KMS-11 (cell line): ENCODE measurements at regions not wholly inside any gene's neighbourhood (a gene's known extent, or its start where the extent isn't known, plus 50 kb on each side); places are given as distances from the start of the nearest gene placed in this dataset.

Experiments used
- H2AFZ ChIP-seq: fragments of 200-600 bp; sonication (generic); 2 replicates; pipeline ENCODE4 v1.6.1; 2016; ENCODE audit warnings: antibody characterized with exemption, mixed run types, low read depth
- H3K27ac ChIP-seq: fragments of 200-600 bp; sonication (generic); 2 replicates; pipeline ENCODE4 v1.6.1; 2016; ENCODE audit warnings: mild to moderate bottlenecking, mixed run types
- H3K27me3 ChIP-seq: fragments of 200-600 bp; sonication (generic); 2 replicates; pipeline ENCODE4 v1.6.1; 2017; ENCODE audit warnings: mild to moderate bottlenecking, low read depth, mixed run types, moderate library complexity; ENCODE audit not compliant: insufficient read depth
- H3K36me3 ChIP-seq: fragments of 200-600 bp; sonication (generic); 2 replicates; pipeline ENCODE4 v1.6.1; 2017; ENCODE audit warnings: mild to moderate bottlenecking, mixed run types; ENCODE audit not compliant: insufficient read depth
- H3K4me1 ChIP-seq: fragments of 200-600 bp; sonication (generic); 2 replicates; pipeline ENCODE4 v1.6.1; 2016; ENCODE audit warnings: mild to moderate bottlenecking, low read depth, mixed run types; ENCODE audit not compliant: poor library complexity, severe bottlenecking
- H3K4me2 ChIP-seq: fragments of 200-600 bp; sonication (generic); 2 replicates; pipeline ENCODE4 v1.7.0; 2016; ENCODE audit warnings: mild to moderate bottlenecking, mixed run types
- H3K4me3 ChIP-seq: fragments of 200-600 bp; sonication (generic); IDR thresholded peaks from 2 replicates; pipeline ENCODE4 v1.6.1; 2017; ENCODE audit warnings: low read depth, low read length, mixed read lengths; ENCODE audit not compliant: insufficient read depth
- H3K79me2 ChIP-seq: fragments of 200-600 bp; sonication (generic); 2 replicates; pipeline ENCODE4 v1.6.1; 2016; ENCODE audit warnings: low read depth, mixed run types; ENCODE audit not compliant: insufficient read depth
- H3K9ac ChIP-seq: fragments of 200-600 bp; sonication (generic); 2 replicates; pipeline ENCODE4 v1.6.1; 2016; ENCODE audit warnings: mild to moderate bottlenecking, mixed run types
- H4K20me1 ChIP-seq: fragments of 200-600 bp; sonication (generic); 2 replicates; pipeline ENCODE4 v1.6.1; 2016; ENCODE audit warnings: mild to moderate bottlenecking, mixed run types; ENCODE audit not compliant: insufficient read depth
- CTCF ChIP-seq: fragments of 200-600 bp; sonication (generic); conservative IDR thresholded peaks from 2 replicates; pipeline ENCODE4 v1.6.1; 2017; ENCODE audit warnings: low read depth, mild to moderate bottlenecking, antibody characterized with exemption, low read length, moderate library complexity, mixed read lengths

GRCh38 chr4:10962246-10962645 is 277.7 kb upstream of the CLNK start:
- Histone ChIP-seq H3K4me3 (no peak overlapping the region), H3K79me2 (no peaks in the 10 kb centered on the region), H3K4me1 (no peaks in the 10 kb centered on the region), H3K27ac (no peak overlapping the region), H2AFZ (no peak overlapping the region), H4K20me1 (no peaks in the 10 kb centered on the region), H3K4me2 (no peak overlapping the region), H3K9ac (no peak overlapping the region), H3K27me3 (no peaks in the 10 kb centered on the region), H3K36me3 (no peaks in the 10 kb centered on the region)
- no peak for TF ChIP-seq CTCF

- H3K4me3 ChIP-seq: no peak overlapping the region
- no peaks in the 10 kb centered on the region for H3K36me3 ChIP-seq
- H3K27me3 ChIP-seq: no peaks in the 10 kb centered on the region
- no peaks in the 10 kb centered on the region for H3K79me2 ChIP-seq
- no peak for TF ChIP-seq CTCF
- no peak overlapping the region for H2AFZ ChIP-seq
- H4K20me1 ChIP-seq: no peaks in the 10 kb centered on the region
- no peak overlapping the region for H3K27ac ChIP-seq
- H3K4me2 ChIP-seq: no peak overlapping the region
- no peaks in the 10 kb centered on the region for H3K4me1 ChIP-seq
- H3K9ac ChIP-seq: no peak overlapping the region
Measured at GRCh38 chr4:10960389-10960788, 275.8 kb upstream of the CLNK start.

GRCh38 chr4:10959586-10959985 is 275.0 kb upstream of the CLNK start:
- no peak overlapping the region for H3K9ac ChIP-seq
- no peaks in the 10 kb centered on the region for H4K20me1 ChIP-seq
- H3K27ac ChIP-seq: no peak overlapping the region
- H3K4me1 ChIP-seq: no peaks in the 10 kb centered on the region
- H3K4me2 ChIP-seq: no peak overlapping the region
- H3K36me3 ChIP-seq: no peaks in the 10 kb centered on the region
- no peaks in the 10 kb centered on the region for H3K79me2 ChIP-seq
- no peak for TF ChIP-seq CTCF
- H3K27me3 ChIP-seq: no peaks in the 10 kb centered on the region
- H2AFZ ChIP-seq: no peak overlapping the region
- H3K4me3 ChIP-seq: no peak overlapping the region

- no peak for TF ChIP-seq CTCF
- Histone ChIP-seq H3K4me3 (no peak overlapping the region), H3K4me1 (no peaks in the 10 kb centered on the region), H3K4me2 (no peak overlapping the region), H3K27ac (no peak overlapping the region), H3K27me3 (no peaks in the 10 kb centered on the region), H3K9ac (no peak overlapping the region), H4K20me1 (no peaks in the 10 kb centered on the region), H3K36me3 (no peaks in the 10 kb centered on the region), H2AFZ (no peak overlapping the region), H3K79me2 (no peaks in the 10 kb centered on the region)
Measured at GRCh38 chr4:10958226-10958856, 273.8 kb upstream of the CLNK start.
